PC-9 (cell line): ENCODE measurements at regions not wholly inside any gene's neighbourhood (a gene's known extent, or its start where the extent isn't known, plus 50 kb on each side); places are given as distances from the start of the nearest gene placed in this dataset.

Source experiments
- BruUV-seq: library from RNA; stranded (reverse); fragments of 400-500 nt; replicated peaks from 2 replicates; lab custom pipeline; 2021; lab: Mats Ljungman, UMichigan
- CTCF ChIA-PET: fragments of 300-600 bp; sonication (Branson Sonifier 250); formaldehyde crosslinking; loops from one replicate; lab custom pipeline; 2022; ENCODE audit warnings: antibody characterized with exemption; lab: Charles Lee
- POLR2A ChIA-PET: fragments of 300-600 bp; sonication (Branson Sonifier 250); formaldehyde crosslinking; loops from one replicate; lab custom pipeline; 2022; ENCODE audit warnings: antibody characterized with exemption; ENCODE audit not compliant: unreplicated experiment; lab: Charles Lee
- DNase-seq, 2 experiments: peaks; one replicate each; pipeline versions ENCODE4 v3.0.0 to v3.0.0-alpha.2; 2015 to 2022; ENCODE audit warnings: mixed read lengths in 1 of 2
- H2AFZ ChIP-seq: fragments of 200-600 bp; sonication (generic); 2 replicates; pipeline ENCODE4 v1.8.1; 2017; ENCODE audit warnings: antibody characterized with exemption
- H3F3A ChIP-seq: fragments of 200-600 bp; sonication (generic); 2 replicates; pipeline ENCODE4 v1.8.1; 2017; ENCODE audit warnings: antibody characterized with exemption, mild to moderate bottlenecking, low read depth; ENCODE audit not compliant: insufficient read depth
- H3K27ac ChIP-seq: fragments of 200-600 bp; sonication (generic); 2 replicates; pipeline ENCODE4 v1.6.1; 2016; ENCODE audit warnings: mixed run types
- H3K27me3 ChIP-seq: fragments of 200-600 bp; sonication (generic); 2 replicates; pipeline ENCODE4 v1.6.1; 2016; ENCODE audit warnings: low read depth, mixed run types; ENCODE audit not compliant: insufficient read depth
- H3K36me3 ChIP-seq: fragments of 200-600 bp; sonication (generic); 2 replicates; pipeline ENCODE4 v1.6.1; 2016; ENCODE audit warnings: low read depth, mixed run types
- H3K4me1 ChIP-seq: fragments of 200-600 bp; sonication (generic); replicated peaks from 2 replicates; pipeline ENCODE4 v1.6.1; 2016; ENCODE audit warnings: mixed run types; ENCODE audit not compliant: insufficient read depth
- H3K4me2 ChIP-seq: fragments of 200-600 bp; sonication (generic); 2 replicates; pipeline ENCODE4 v1.6.1; 2017; ENCODE audit warnings: mixed run types
- H3K4me3 ChIP-seq: fragments of 200-600 bp; sonication (generic); 2 replicates; pipeline ENCODE4 v1.6.1; 2016; ENCODE audit warnings: mixed run types
- H3K79me2 ChIP-seq: fragments of 200-600 bp; sonication (generic); 2 replicates; pipeline ENCODE4 v1.6.1; 2017; ENCODE audit warnings: low read depth, mixed run types
- H3K9me2 ChIP-seq: fragments of 200-600 bp; sonication (generic); 2 replicates; pipeline ENCODE4 v1.8.1; 2017; ENCODE audit warnings: mild to moderate bottlenecking; ENCODE audit not compliant: insufficient read depth
- H3K9me3 ChIP-seq: fragments of 200-600 bp; sonication (generic); 2 replicates; pipeline ENCODE4 v1.8.1; 2016; ENCODE audit warnings: low read depth; ENCODE audit not compliant: insufficient read depth
- H4K20me1 ChIP-seq: fragments of 200-600 bp; sonication (generic); 2 replicates; pipeline ENCODE4 v1.8.1; 2017; ENCODE audit not compliant: insufficient read depth
- CTCF ChIP-seq: fragments of 200-600 bp; sonication (generic); conservative IDR thresholded peaks from 2 replicates; pipeline ENCODE4 v1.6.1; 2017; ENCODE audit warnings: mixed run types, antibody characterized with exemption, mild to moderate bottlenecking, moderate library complexity
- EZH2 ChIP-seq: fragments of 200-600 bp; sonication (generic); IDR thresholded peaks from 2 replicates; pipeline ENCODE4 v1.8.0; 2017; ENCODE audit warnings: antibody characterized with exemption, low read depth
- intact Hi-C: fragments of 100-400 bp; cut with micrococcal nuclease; formaldehyde crosslinking; loops from one replicate; pipeline ENCODE4 v1.10.0; 2022; ENCODE audit not compliant: unreplicated experiment

- CTCF ChIA-PET = no interaction called here
- Histone ChIP-seq H3K4me2 (no peak overlapping the region), H3K9me3 (no peaks in the 10 kb centered on the region), H4K20me1 (no peaks in the 10 kb centered on the region), H2AFZ (no peak overlapping the region), H3K9me2 (no peaks in the 10 kb centered on the region), H3K36me3 (no peaks in the 10 kb centered on the region), H3F3A (no peaks in the 10 kb centered on the region), H3K27ac (no peak overlapping the region), H3K4me3 (no peak overlapping the region), H3K79me2 (no peaks in the 10 kb centered on the region), H3K4me1 (no peaks in the 10 kb centered on the region), H3K27me3 (no peaks in the 10 kb centered on the region)
- POLR2A ChIA-PET = no interaction called here
- TF ChIP-seq CTCF = no peak
- BruUV-seq = no TSS peak
- intact Hi-C loops = no loop called here
- no peak for DNase-seq
Measured at GRCh38 chr10:29794776-29795611, 160.2 kb upstream of the SVIL start.

- H3K4me1 ChIP-seq = no peaks in the 10 kb centered on the region
- H3K79me2 ChIP-seq = no peaks in the 10 kb centered on the region
- ChIA-PET POLR2A (no interaction called here), CTCF (interaction anchor here (0.6 kb wide), 1 partner anchor 45 kb away, joined by 14 read pairs; no protein-coding TSS in a partner anchor)
- H3K27ac ChIP-seq = no peak overlapping the region
- DNase-seq = no peak
- H4K20me1 ChIP-seq = no peaks in the 10 kb centered on the region
- intact Hi-C loops = no loop called here
- H3F3A ChIP-seq = no peaks in the 10 kb centered on the region
- no peak overlapping the region for H3K4me2 ChIP-seq
- H3K4me3 ChIP-seq = no peak overlapping the region
- TF ChIP-seq CTCF (no peak), EZH2 (no peak)
- peaks cover 8% of the 10 kb centered on the region; the same call in 1 of the 2 replicates for H3K9me3 ChIP-seq
- no peak overlapping the region for H2AFZ ChIP-seq
- no peaks in the 10 kb centered on the region for H3K36me3 ChIP-seq
- no peaks in the 10 kb centered on the region for H3K27me3 ChIP-seq
- no TSS peak for BruUV-seq
- no peaks in the 10 kb centered on the region for H3K9me2 ChIP-seq
Measured at GRCh38 chr10:29791773-29792172, 157.0 kb upstream of the SVIL start.

- CTCF ChIA-PET = no interaction called here
- Histone ChIP-seq H3K27me3 (no peaks in the 10 kb centered on the region), H3K9me3 (peaks cover 8% of the 10 kb centered on the region; the same call in 1 of the 2 replicates), H3K79me2 (no peaks in the 10 kb centered on the region), H3K4me2 (no peak overlapping the region), H3K27ac (no peak overlapping the region), H3K9me2 (no peaks in the 10 kb centered on the region), H3K4me3 (no peak overlapping the region), H4K20me1 (no peaks in the 10 kb centered on the region), H2AFZ (no peak overlapping the region), H3K36me3 (no peaks in the 10 kb centered on the region), H3K4me1 (peaks cover 5% of the 10 kb centered on the region; the same call in 1 of the 2 replicates), H3F3A (no peaks in the 10 kb centered on the region)
- intact Hi-C loops = no loop called here
- TF ChIP-seq EZH2 (no peak), CTCF (no peak)
- POLR2A ChIA-PET = interaction anchor here (0.6 kb wide), 1 partner anchor 158 kb away, joined by 6 read pairs; no protein-coding TSS in a partner anchor
- DNase-seq = no peak
- BruUV-seq = no TSS peak
Measured at GRCh38 chr10:29790207-29790606, 155.4 kb upstream of the SVIL start.
